ENCODE measurements at regions not wholly inside any gene's neighbourhood (a gene's known extent, or its start where the extent isn't known, plus 50 kb on each side); places are given as distances from the start of the nearest gene placed in this dataset.

DNA sequence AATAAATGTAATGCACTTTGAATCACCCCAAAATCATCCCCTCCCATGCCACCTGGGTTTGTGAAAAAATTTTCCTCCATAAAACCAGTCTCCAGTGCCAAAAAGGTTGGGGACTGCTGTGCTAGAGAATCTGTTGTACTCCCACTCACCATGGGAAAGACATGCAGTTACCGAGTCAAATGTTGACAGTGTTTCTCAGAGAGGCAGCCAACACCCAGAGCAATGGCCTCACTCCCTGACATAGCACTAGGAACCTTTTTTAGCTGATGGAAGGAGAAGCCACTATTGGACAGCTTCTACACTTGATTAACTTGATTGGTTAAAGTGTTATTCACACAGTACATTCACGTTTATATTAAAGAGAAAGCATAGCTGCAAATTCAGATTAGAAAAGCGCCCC lies 59.8 kb upstream of the MANEA start:
- Histone ChIP-seq H3K56ac (ENCODE audit: insufficient read length, low read depth, low read length) (no peak overlapping the region), H3K9ac (ENCODE audit: extremely low read depth, insufficient read length, low read length) (no peak overlapping the region), H2BK120ac (ENCODE audit: low read depth, low read length, poor library complexity, severe bottlenecking) (no peak overlapping the region), H3K27me3 (ENCODE audit: insufficient read depth, low read length) (no peaks in the 10 kb centered on the region), H2AFZ (ENCODE audit: low read length) (no peak overlapping the region), H3K79me1 (ENCODE audit: insufficient read depth, low read depth, low read length, poor library complexity, severe bottlenecking) (no peaks in the 10 kb centered on the region), H2BK15ac (ENCODE audit: low read depth, low read length) (no peak overlapping the region), H3T11ph (ENCODE audit: low read length) (no peak overlapping the region), H3K14ac (ENCODE audit: insufficient read depth, low read length) (no peak overlapping the region), H2BK5ac (ENCODE audit: insufficient read length, low read length) (no peak overlapping the region), H3K18ac (ENCODE audit: insufficient read length, low read depth, low read length) (no peak overlapping the region), H4K8ac (replicated peaks; ENCODE audit: insufficient read length, low read depth, low read length) (no peak overlapping the region), H3K4me1 (ENCODE audit: insufficient read depth, low read length) (peaks cover 2% of the 10 kb centered on the region), H4K20me1 (ENCODE audit: control insufficient read depth, insufficient read depth, insufficient read length) (no peaks in the 10 kb centered on the region), H3K23me2 (ENCODE audit: insufficient read length, low read depth, low read length, poor library complexity, severe bottlenecking) (no peaks in the 10 kb centered on the region), H3K4ac (ENCODE audit: low read depth, low read length) (no peak overlapping the region), H2BK12ac (ENCODE audit: insufficient read length, low read depth, low read length) (no peak overlapping the region), H4K91ac (ENCODE audit: insufficient read length, low read depth, low read length) (no peak overlapping the region), H2BK20ac (ENCODE audit: low read depth, low read length, poor library complexity, severe bottlenecking) (no peak overlapping the region), H3K4me2 (ENCODE audit: insufficient read depth, insufficient read length, low read length) (no peak overlapping the region), H3K79me2 (ENCODE audit: insufficient read depth, low read length) (no peaks in the 10 kb centered on the region), H3K9me3 (ENCODE audit: control insufficient read depth, low read depth, low read length) (no peaks in the 10 kb centered on the region), H4K5ac (ENCODE audit: insufficient read length, low read depth, low read length) (no peak overlapping the region), H3K23ac (ENCODE audit: insufficient read length, low read depth, low read length) (no peak overlapping the region), H3K27ac (ENCODE audit: insufficient read length, low read depth, low read length) (no peak overlapping the region), H2AK5ac (ENCODE audit: insufficient read length, low read length) (no peak overlapping the region)
- no CpG with 5 or more reads among the region's 3 CpGs for WGBS (ENCODE audit: extremely low coverage, insufficient read length, low lambda C conversion rate)
- no peak for DNase-seq
- Mint-ChIP-seq H3K4me3 (no peak overlapping the region), H3K27ac (no peak overlapping the region), H3K9me3 (no peaks in the 10 kb centered on the region; a peak in 1 of 5 replicates), H3K27me3 (ENCODE audit: low read depth) (no peaks in the 10 kb centered on the region), H3K36me3 (ENCODE audit: insufficient read depth in 1 of 3, low read depth in 3 of 3) (peaks cover 0 to 4% (median 0%) of the 10 kb centered on the region in 3 experiments; a peak in 2 of 7 replicates), H3K4me1 (peaks cover 48 to 52% of the 10 kb centered on the region in 2 experiments)
- TF ChIP-seq, protein P1, sequence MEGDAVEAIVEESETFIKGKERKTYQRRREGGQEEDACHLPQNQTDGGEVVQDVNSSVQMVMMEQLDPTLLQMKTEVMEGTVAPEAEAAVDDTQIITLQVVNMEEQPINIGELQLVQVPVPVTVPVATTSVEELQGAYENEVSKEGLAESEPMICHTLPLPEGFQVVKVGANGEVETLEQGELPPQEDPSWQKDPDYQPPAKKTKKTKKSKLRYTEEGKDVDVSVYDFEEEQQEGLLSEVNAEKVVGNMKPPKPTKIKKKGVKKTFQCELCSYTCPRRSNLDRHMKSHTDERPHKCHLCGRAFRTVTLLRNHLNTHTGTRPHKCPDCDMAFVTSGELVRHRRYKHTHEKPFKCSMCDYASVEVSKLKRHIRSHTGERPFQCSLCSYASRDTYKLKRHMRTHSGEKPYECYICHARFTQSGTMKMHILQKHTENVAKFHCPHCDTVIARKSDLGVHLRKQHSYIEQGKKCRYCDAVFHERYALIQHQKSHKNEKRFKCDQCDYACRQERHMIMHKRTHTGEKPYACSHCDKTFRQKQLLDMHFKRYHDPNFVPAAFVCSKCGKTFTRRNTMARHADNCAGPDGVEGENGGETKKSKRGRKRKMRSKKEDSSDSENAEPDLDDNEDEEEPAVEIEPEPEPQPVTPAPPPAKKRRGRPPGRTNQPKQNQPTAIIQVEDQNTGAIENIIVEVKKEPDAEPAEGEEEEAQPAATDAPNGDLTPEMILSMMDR (conservative IDR thresholded peaks at IDR 0.05): no peak

Data from H9 (cell line).